Medulla oblongata (tissue), 1 donor: ENCODE measurements at regions not wholly inside any gene's neighbourhood (a gene's known extent, or its start where the extent isn't known, plus 50 kb on each side); places are given as distances from the start of the nearest gene placed in this dataset.
"Not testable (repeated sequence)": the region's sequence is repeated elsewhere in the genome, so short reads cannot be mapped to it uniquely, and the experiment has no call there.

Experiments used
- DNase-seq: peaks from one replicate; pipeline ENCODE4 v3.0.0-alpha.2; 2015; ENCODE audit errors: extremely low spot score

- no peak for DNase-seq
Measured at GRCh38 chr12:34303091-34303870, 281.0 kb downstream of the ALG10 start.

DNA sequence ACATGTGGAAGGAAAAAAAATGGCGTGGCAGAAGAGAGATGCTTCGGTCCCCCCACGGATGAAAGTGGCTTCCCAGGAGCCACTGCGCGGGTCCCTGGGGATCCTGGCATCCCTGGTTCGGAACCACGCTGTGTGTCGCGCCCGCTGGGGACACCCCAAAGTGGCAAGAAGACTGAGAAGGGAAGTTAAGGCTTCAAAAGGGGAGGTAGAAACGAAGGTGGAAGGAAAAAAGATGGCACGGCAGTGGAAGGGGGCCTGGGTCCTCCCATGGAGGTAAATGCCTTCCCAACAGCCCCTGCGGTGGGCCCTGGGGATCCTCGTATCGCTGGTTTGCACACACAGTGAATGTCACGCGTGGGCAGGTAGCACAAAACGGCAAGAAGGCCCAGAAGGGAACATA, 281.7 kb downstream of the ALG10 start:
- no peak for DNase-seq

DNA sequence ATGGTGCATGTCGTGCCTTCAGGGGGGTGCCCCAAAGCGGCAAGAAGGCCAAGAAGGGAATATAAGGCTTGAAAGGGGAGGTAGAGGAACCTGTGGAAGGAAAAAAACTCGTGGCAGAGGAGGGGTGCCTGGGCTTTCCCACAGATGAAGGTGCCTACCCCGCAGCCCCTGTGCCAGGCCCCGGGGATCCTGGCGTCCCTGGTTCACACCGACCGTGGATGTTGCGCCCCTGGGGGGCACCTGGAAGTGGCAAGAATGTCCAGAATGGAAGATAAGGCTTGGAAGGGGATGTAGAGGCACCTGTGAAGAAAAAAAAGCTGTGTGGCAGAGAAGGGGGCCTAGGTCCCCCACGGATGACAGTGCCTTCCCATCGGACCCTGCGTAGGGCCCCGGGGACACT, 282.2 kb downstream of the ALG10 start:
- DNase-seq = no peak

GRCh38 chr12:34305176-34305575, 282.9 kb downstream of the ALG10 start:
- DNase-seq = no peak

- no peak for DNase-seq
Measured at GRCh38 chr12:34306133-34306830, 284.0 kb downstream of the ALG10 start.

DNA sequence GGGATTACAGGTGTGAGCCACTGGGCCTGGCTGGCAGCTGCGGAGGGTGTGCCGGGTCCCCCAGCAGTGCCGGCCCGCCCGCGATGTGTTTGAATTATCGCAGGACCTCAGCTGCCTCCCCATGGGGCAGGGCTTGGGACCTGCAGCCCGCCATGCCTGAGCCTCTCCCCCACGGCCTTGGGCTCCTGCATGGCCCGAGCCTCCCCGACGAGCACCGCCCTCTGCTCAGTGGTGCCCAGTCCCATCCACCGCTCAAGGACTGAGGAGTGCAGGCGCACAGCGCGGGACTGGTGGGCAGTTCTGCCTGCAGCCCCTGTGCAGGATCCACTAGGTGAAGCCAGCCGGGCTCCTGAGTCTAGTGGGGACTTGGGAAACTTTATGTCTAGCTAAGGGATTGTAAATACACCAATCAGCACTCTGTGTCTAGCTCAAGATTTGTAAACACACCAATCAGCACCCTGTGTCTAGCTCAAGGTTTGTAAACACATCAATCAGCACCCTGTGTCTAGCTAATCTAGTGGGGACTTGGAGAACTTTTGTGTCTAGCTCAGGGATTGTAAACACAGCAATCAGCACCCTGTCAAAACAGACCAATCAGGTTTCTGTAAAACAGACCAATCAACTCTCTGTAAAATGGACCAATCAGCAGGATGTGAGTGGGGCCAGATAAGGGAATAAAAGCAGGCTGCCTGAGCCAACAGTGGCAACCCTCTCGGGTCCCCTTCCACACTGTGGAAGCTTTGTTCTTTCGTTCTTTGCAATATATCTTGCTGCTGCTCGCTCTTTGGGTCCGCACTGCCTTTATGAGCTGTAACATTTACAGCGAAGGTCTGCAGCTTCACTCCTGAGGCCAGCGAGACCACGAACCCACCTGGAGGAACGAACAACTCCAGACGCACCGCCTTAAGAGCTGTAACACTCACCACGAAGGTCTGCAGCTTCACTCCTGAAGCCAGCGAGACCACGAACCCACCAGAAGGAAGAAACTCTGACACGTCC, 287.8 kb downstream of the ALG10 start:
- DNase-seq = not testable (repeated sequence)

DNA sequence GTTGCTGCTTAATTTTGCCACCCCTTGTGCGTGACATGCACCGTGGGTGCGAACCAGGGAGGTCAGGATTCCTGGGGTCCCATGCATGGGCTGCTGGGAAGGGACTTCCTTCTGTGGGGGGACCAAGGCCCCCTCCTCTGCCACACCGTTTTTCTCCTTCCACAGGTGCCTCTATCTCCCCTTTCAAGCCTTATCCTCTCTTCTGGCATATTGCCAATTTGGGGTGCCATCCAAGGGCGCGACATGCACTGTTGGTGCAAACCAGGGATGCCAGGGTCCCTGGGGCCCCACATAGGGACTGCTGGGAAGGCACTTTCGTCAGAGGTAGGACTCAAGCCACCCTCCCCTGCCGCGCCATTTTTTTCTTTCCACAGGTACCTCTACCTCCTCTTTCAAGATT, 289.0 kb downstream of the ALG10 start:
- no peak for DNase-seq

- no peak for DNase-seq
Measured at GRCh38 chr12:34327671-34328070, 305.4 kb downstream of the ALG10 start.

GRCh38 chr12:34333337-34333736, 311.0 kb downstream of the ALG10 start:
- DNase-seq = no peak

DNA sequence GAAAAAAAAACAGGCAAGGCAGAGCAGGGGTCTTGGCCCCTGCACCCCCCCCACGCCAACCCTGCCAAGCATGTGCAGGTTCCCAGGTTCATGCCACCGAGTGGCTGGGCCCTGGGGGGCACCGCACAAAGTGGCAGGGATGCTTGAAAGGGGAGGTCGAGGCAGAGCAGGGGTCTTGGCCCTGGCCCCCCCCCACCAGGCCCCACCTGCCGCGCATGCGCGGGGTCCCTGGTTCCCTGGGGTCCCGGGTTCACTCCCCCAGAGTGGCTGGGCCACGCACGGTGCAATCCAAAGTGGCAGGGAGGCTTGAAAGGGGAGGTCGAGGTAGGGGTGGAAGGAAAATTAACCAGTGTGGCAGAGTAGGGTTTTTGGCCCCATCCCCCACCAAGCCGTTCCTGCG, 312.2 kb downstream of the ALG10 start:
- no peak for DNase-seq

- DNase-seq = no peak
Measured at GRCh38 chr12:34334953-34335743, 312.9 kb downstream of the ALG10 start.

GRCh38 chr12:34335819-34336262, 313.5 kb downstream of the ALG10 start:
- no peak for DNase-seq

GRCh38 chr12:34336619-34337465, 314.5 kb downstream of the ALG10 start:
- no peak for DNase-seq

DNA sequence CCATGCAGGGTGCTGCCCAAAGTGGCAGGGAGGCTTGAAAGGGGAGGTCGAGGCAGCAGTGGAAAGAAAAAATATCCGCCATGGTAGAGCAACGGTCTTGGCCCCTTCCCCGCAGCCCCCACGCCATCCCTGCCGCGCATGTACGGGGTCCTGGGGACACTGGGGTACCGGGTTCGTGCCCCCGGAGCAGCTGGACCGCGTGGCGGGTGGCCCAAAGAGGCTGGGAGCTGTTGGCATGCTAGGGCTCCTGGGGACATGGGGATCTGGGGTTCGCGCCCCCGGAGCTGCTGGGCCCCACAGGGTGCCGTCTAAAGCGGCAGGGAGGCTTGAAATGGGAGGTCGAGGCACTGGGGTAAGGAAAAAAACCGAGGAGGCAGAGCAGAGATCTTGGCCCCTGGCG, 316.5 kb downstream of the ALG10 start:
- DNase-seq = no peak

GRCh38 chr12:34339922-34340321, 317.6 kb downstream of the ALG10 start:
- no peak for DNase-seq

GRCh38 chr12:34340534-34341361, 318.5 kb downstream of the ALG10 start:
- DNase-seq = no peak

GRCh38 chr12:34341362-34341733, 319.1 kb downstream of the ALG10 start:
- DNase-seq = no peak

DNA sequence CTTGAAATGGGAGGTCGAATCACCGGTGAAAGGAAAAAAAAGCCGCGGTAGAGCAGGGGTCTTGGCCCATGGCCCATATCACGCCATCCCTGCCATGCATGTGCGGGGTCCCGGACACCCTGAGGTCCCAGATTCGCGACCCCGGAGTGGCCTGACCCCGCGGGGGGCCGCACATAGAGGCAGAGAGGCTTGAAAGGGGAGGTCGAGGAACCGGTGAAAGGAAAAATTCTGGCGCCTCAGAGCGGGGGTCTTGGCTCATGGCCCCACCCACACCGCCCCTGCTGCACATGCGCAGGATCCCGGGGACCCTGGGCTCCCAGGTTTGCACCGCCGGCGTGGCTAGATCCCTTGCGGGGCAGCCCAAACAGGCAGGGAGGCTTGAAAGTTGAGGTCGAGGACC, 319.8 kb downstream of the ALG10 start:
- DNase-seq = no peak

- DNase-seq = no peak
Measured at GRCh38 chr12:34343345-34343744, 321.0 kb downstream of the ALG10 start.
